Prostate gland (tissue), 2 donors: ENCODE measurements at regions not wholly inside any gene's neighbourhood (a gene's known extent, or its start where the extent isn't known, plus 50 kb on each side); places are given as distances from the start of the nearest gene placed in this dataset.

Experiments used
- DNase-seq: peaks from one replicate; pipeline ENCODE4 v3.0.0-alpha.2; 2019; ENCODE audit warnings: low spot score
- H3K27ac ChIP-seq, 2 donors: fragments of 200-600 bp; sonication (generic); 2 replicates each; pipeline ENCODE4 v1.5.1; 2017 to 2019
- H3K27me3 ChIP-seq: fragments of 200-600 bp; sonication (generic); replicated peaks from 2 replicates; pipeline ENCODE4 v1.5.1; 2019; ENCODE audit not compliant: insufficient read depth
- H3K36me3 ChIP-seq, 2 donors: fragments of 200-600 bp; sonication (generic); 1 replicate in 1 of 2; 2 replicates in 1 of 2; pipeline versions ENCODE4 v1.5.1 to v1.8.1; 2017 to 2019
- H3K4me1 ChIP-seq: fragments of 200-600 bp; sonication (generic); replicated peaks from 2 replicates; pipeline ENCODE4 v1.5.1; 2019
- H3K4me3 ChIP-seq, 2 donors: fragments of 200-600 bp; sonication (generic); 2 replicates each; pipeline ENCODE4 v1.5.1; 2017 to 2019
- H3K9me3 ChIP-seq: fragments of 200-600 bp; sonication (generic); 2 replicates; pipeline ENCODE4 v1.5.1; 2017
- POLR2A ChIP-seq: fragments of 450-650 bp; IDR thresholded peaks from one replicate; pipeline ENCODE4 v1.6.1; 2016; ENCODE audit warnings: antibody characterized with exemption, mild to moderate bottlenecking
- POLR2AphosphoS5 ChIP-seq: sonication (generic); formaldehyde crosslinking; IDR thresholded peaks from one replicate; pipeline ENCODE4 v1.6.1; 2017; ENCODE audit warnings: antibody characterized with exemption
- WGBS: methylation state at CpG from one replicate; pipeline ENCODE4 v1.1.5; 2018; 5-methylcytosine and 5-hydroxymethylcytosine counted together
- intact Hi-C: fragments of 100-400 bp; cut with DNase I; formaldehyde crosslinking; loops from one replicate; pipeline ENCODE4 v1.14.2; 2022
- TF ChIP-seq, protein P1 (sequence below), 4 experiments: fragments of 200-600 bp in 2 of 4; fragments of 450-650 bp in 2 of 4; sonication (generic) in 2 of 4; IDR thresholded peaks; 1 replicate in 3 of 4; 2 replicates in 1 of 4; pipeline ENCODE4 v1.5.1; 2016 to 2019; ENCODE audit warnings: antibody characterized with exemption in 4 of 4, mild to moderate bottlenecking in 2 of 4, moderate library complexity in 2 of 4

- no peak for DNase-seq
- Histone ChIP-seq H3K4me3 (no peak overlapping the region), H3K27me3 (no peaks in the 10 kb centered on the region), H3K9me3 (no peaks in the 10 kb centered on the region), H3K27ac (no peak overlapping the region), H3K36me3 (no peaks in the 10 kb centered on the region), H3K4me1 (no peaks in the 10 kb centered on the region)
- TF ChIP-seq POLR2A, result no peak
- TF ChIP-seq POLR2AphosphoS5, result no peak
- TF ChIP-seq, protein P1, sequence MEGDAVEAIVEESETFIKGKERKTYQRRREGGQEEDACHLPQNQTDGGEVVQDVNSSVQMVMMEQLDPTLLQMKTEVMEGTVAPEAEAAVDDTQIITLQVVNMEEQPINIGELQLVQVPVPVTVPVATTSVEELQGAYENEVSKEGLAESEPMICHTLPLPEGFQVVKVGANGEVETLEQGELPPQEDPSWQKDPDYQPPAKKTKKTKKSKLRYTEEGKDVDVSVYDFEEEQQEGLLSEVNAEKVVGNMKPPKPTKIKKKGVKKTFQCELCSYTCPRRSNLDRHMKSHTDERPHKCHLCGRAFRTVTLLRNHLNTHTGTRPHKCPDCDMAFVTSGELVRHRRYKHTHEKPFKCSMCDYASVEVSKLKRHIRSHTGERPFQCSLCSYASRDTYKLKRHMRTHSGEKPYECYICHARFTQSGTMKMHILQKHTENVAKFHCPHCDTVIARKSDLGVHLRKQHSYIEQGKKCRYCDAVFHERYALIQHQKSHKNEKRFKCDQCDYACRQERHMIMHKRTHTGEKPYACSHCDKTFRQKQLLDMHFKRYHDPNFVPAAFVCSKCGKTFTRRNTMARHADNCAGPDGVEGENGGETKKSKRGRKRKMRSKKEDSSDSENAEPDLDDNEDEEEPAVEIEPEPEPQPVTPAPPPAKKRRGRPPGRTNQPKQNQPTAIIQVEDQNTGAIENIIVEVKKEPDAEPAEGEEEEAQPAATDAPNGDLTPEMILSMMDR (IDR thresholded peaks at IDR 0.05), result no peak
- 45% methylated on average over 4 of the region's 4 CpGs for WGBS
- intact Hi-C loops, result no loop called here
Observed at GRCh38 chr4:141416677-141417363, 196.1 kb downstream of the ZNF330 start.

- no peak overlapping the region for H3K27ac ChIP-seq
- TF ChIP-seq, protein P1 (IDR thresholded peaks at IDR 0.05), result no peak
- TF ChIP-seq POLR2A (no peak), POLR2AphosphoS5 (no peak)
- WGBS, result 88% methylated on average over 2 of the region's 2 CpGs
- intact Hi-C loops, result no loop called here
- H3K36me3 ChIP-seq, result no peaks in the 10 kb centered on the region
- no peaks in the 10 kb centered on the region for H3K27me3 ChIP-seq
- DNase-seq, result no peak
- no peak overlapping the region for H3K4me3 ChIP-seq
- H3K4me1 ChIP-seq, result no peaks in the 10 kb centered on the region
- H3K9me3 ChIP-seq, result no peaks in the 10 kb centered on the region
Observed at GRCh38 chr4:141417387-141417786, 196.7 kb downstream of the ZNF330 start.

GRCh38 chr4:141425124-141425523 lies 204.4 kb downstream of the ZNF330 start:
- no peaks in the 10 kb centered on the region for H3K36me3 ChIP-seq
- DNase-seq, result no peak
- intact Hi-C loops, result no loop called here
- no peak for TF ChIP-seq POLR2AphosphoS5
- TF ChIP-seq POLR2A, result no peak
- no peak overlapping the region for H3K4me3 ChIP-seq
- no peak overlapping the region for H3K27ac ChIP-seq
- H3K4me1 ChIP-seq, result no peaks in the 10 kb centered on the region
- H3K9me3 ChIP-seq, result no peaks in the 10 kb centered on the region
- H3K27me3 ChIP-seq, result no peaks in the 10 kb centered on the region
- WGBS, result 78% methylated on average over 1 of the region's 1 CpG

- TF ChIP-seq POLR2AphosphoS5 (no peak), POLR2A (no peak)
- TF ChIP-seq, protein P1 (IDR thresholded peaks at IDR 0.05), result no peak
- 71% methylated on average over 4 of the region's 4 CpGs for WGBS
- H3K4me3 ChIP-seq, result no peak overlapping the region
- no peaks in the 10 kb centered on the region for H3K4me1 ChIP-seq
- no peaks in the 10 kb centered on the region for H3K27me3 ChIP-seq
- DNase-seq, result no peak
- no peaks in the 10 kb centered on the region for H3K9me3 ChIP-seq
- intact Hi-C loops, result no loop called here
- no peak overlapping the region for H3K27ac ChIP-seq
- H3K36me3 ChIP-seq, result no peaks in the 10 kb centered on the region
Observed at GRCh38 chr4:141427726-141428296, 207.1 kb downstream of the ZNF330 start.

DNA sequence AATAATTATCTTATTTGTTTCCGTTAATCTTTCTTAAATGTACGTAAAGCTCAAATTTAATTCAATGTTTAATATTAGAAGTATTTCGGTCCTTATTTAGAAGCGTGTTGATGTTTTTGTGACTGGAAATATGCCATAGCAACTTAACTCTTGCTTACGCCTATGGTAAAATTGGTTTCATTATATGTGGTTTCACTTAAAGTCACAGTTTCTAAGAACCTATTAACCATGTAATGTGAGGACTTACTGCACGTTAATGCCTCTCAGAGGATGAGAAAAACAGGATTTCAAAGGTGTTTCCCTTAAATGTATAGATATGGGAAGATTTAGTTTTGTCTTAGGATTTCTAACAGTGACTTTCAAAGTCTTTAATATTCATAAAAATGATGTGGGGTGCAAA lies 206.4 kb upstream of the IL15 start:
- H3K9me3 ChIP-seq, result no peaks in the 10 kb centered on the region
- WGBS, result 75% methylated on average over 6 of the region's 6 CpGs
- no peaks in the 10 kb centered on the region for H3K36me3 ChIP-seq
- no peak overlapping the region for H3K27ac ChIP-seq
- DNase-seq, result no peak
- no peaks in the 10 kb centered on the region for H3K4me1 ChIP-seq
- no peak for TF ChIP-seq POLR2A
- TF ChIP-seq, protein P1 (IDR thresholded peaks at IDR 0.05), result no peak
- TF ChIP-seq POLR2AphosphoS5, result no peak
- intact Hi-C loops, result no loop called here
- H3K4me3 ChIP-seq, result no peak overlapping the region
- H3K27me3 ChIP-seq, result no peaks in the 10 kb centered on the region
